H1 (cell line): ENCODE measurements at regions not wholly inside any gene's neighbourhood (a gene's known extent, or its start where the extent isn't known, plus 50 kb on each side); places are given as distances from the start of the nearest gene placed in this dataset.

Experiments used
- CTCF ChIA-PET: fragments of 300-600 bp; sonication (Branson Sonifier 250); formaldehyde crosslinking; loops from one replicate; lab custom pipeline; 2021; ENCODE audit not compliant: partially characterized antibody; lab: Charles Lee
- POLR2A ChIA-PET: fragments of 300-600 bp; sonication (Branson Sonifier 250); formaldehyde crosslinking; loops from one replicate; lab custom pipeline; 2021; ENCODE audit warnings: inconsistent platforms; ENCODE audit not compliant: partially characterized antibody; lab: Charles Lee
- DNase-seq, 2 experiments: peaks; one replicate each; pipeline versions ENCODE4 v3.0.0 to v3.0.0-alpha.2; 2010 to 2022; ENCODE audit warnings: low spot score in 2 of 2, low read depth in 1 of 2, mixed read lengths in 1 of 2
- FAIRE-seq: peaks from 2 replicates; lab custom pipeline; 2011; peaks lifted over from hg19 to GRCh38; lab: Jason Lieb, UNC
- H2AFZ ChIP-seq: 2 replicates; pipeline ENCODE4 v1.8.1; 2012; ENCODE audit warnings: low read length, inconsistent platforms
- H2AK5ac ChIP-seq: 2 replicates; pipeline ENCODE4 v1.6.1; 2013; ENCODE audit warnings: low read depth, low read length
- H2BK120ac ChIP-seq: replicated peaks from 2 replicates; pipeline ENCODE3; 2013; ENCODE audit warnings: low read depth, low read length, inconsistent platforms
- H2BK12ac ChIP-seq: 2 replicates; pipeline ENCODE4 v1.6.1; 2013; ENCODE audit warnings: low read depth, low read length
- H2BK15ac ChIP-seq: 2 replicates; pipeline ENCODE4 v1.6.1; 2013; ENCODE audit warnings: low read length
- H2BK20ac ChIP-seq: 2 replicates; pipeline ENCODE4 v1.6.1; 2013; ENCODE audit warnings: low read length
- H2BK5ac ChIP-seq: 2 replicates; pipeline ENCODE4 v1.6.1; 2013; ENCODE audit warnings: low read depth, low read length
- H3K14ac ChIP-seq: 2 replicates; pipeline ENCODE4 v1.6.1; 2013; ENCODE audit warnings: inconsistent platforms; ENCODE audit not compliant: insufficient read length
- H3K18ac ChIP-seq: 2 replicates; pipeline ENCODE4 v1.6.1; 2013; ENCODE audit warnings: low read length; ENCODE audit errors: extremely low read depth
- H3K23ac ChIP-seq: 2 replicates; pipeline ENCODE4 v1.6.1; 2013; ENCODE audit warnings: inconsistent platforms; ENCODE audit not compliant: insufficient read length
- H3K23me2 ChIP-seq: 2 replicates; pipeline ENCODE4 v1.6.1; 2013; ENCODE audit warnings: low read depth, low read length
- H3K27ac ChIP-seq: 2 replicates; pipeline ENCODE4 v1.6.1; 2011; ENCODE audit warnings: low read depth, low read length, inconsistent platforms
- H3K27me3 ChIP-seq, 4 experiments: replicated peaks in 1 of 4; 1 replicate in 1 of 4; 2 replicates in 3 of 4; pipeline versions ENCODE4 v1.6.1 to v1.8.1; 2011 to 2013; ENCODE audit warnings: low read length in 3 of 4, mild to moderate bottlenecking in 3 of 4, inconsistent platforms in 2 of 4, mixed read lengths in 2 of 4, moderate library complexity in 1 of 4; ENCODE audit not compliant: control insufficient read depth in 3 of 4, insufficient read depth in 3 of 4; ENCODE audit errors: extremely low read depth in 1 of 4
- H3K36me3 ChIP-seq, 4 experiments: 2 replicates each; pipeline versions ENCODE4 v1.6.1 to v1.8.1; 2011 to 2013; ENCODE audit warnings: mild to moderate bottlenecking in 4 of 4, low read length in 3 of 4, moderate library complexity in 2 of 4, control low read depth in 1 of 4, inconsistent platforms in 1 of 4; ENCODE audit not compliant: insufficient read depth in 4 of 4, control insufficient read depth in 2 of 4
- H3K4ac ChIP-seq: replicated peaks from 2 replicates; pipeline ENCODE3; 2013; ENCODE audit warnings: low read length, low read depth, mixed read lengths, inconsistent platforms; ENCODE audit not compliant: insufficient read length
- H3K4me1 ChIP-seq, 4 experiments: replicated peaks in 1 of 4; 1 replicate in 1 of 4; 2 replicates in 3 of 4; pipeline versions ENCODE4 v1.6.1 to v1.8.1; 2011 to 2013; ENCODE audit warnings: low read length in 3 of 4, inconsistent platforms in 2 of 4, mixed read lengths in 1 of 4; ENCODE audit not compliant: insufficient read depth in 4 of 4, control insufficient read depth in 3 of 4
- H3K4me2 ChIP-seq, 2 experiments: 2 replicates each; pipeline versions ENCODE4 v1.6.1 to v1.8.1; 2011 to 2013; ENCODE audit warnings: low read depth in 2 of 2, low read length in 2 of 2, control low read depth in 1 of 2, inconsistent platforms in 1 of 2, mild to moderate bottlenecking in 1 of 2; ENCODE audit not compliant: insufficient read depth in 1 of 2
- H3K4me3 ChIP-seq, 4 experiments: fragments of 200-600, 300-600 bp in 1 of 4; sonication (generic), shearing (Covaris generic), sonication (Bioruptor Twin) in 1 of 4; 2 replicates each; pipeline versions ENCODE4 v1.5.1 to v1.8.1; 2011 to 2016; ENCODE audit warnings: low read length in 4 of 4, low read depth in 3 of 4, control low read depth in 2 of 4, inconsistent platforms in 2 of 4, mild to moderate bottlenecking in 2 of 4, mixed read lengths in 1 of 4, moderate library complexity in 1 of 4; ENCODE audit not compliant: insufficient read depth in 2 of 4; ENCODE audit errors: extremely low read depth in 1 of 4
- H3K56ac ChIP-seq: replicated peaks from 2 replicates; pipeline ENCODE3; 2013; ENCODE audit warnings: low read depth, mild to moderate bottlenecking, mixed read lengths, low read length, inconsistent platforms; ENCODE audit not compliant: insufficient read length
- H3K79me1 ChIP-seq: 2 replicates; pipeline ENCODE4 v1.6.1; 2013; ENCODE audit warnings: low read depth, low read length, control low read depth
- H3K79me2 ChIP-seq, 2 experiments: 2 replicates each; pipeline versions ENCODE4 v1.6.1 to v1.8.1; 2012 to 2013; ENCODE audit warnings: low read length in 2 of 2, mild to moderate bottlenecking in 2 of 2, inconsistent platforms in 1 of 2; ENCODE audit not compliant: insufficient read depth in 2 of 2, control insufficient read depth in 1 of 2
- H3K9ac ChIP-seq, 4 experiments: replicated peaks in 1 of 4; 1 replicate in 1 of 4; 2 replicates in 3 of 4; pipeline versions ENCODE4 v1.6.1 to v1.8.1; 2011 to 2013; ENCODE audit warnings: low read depth in 3 of 4, low read length in 3 of 4, control low read depth in 2 of 4, mild to moderate bottlenecking in 2 of 4, moderate library complexity in 2 of 4, inconsistent platforms in 1 of 4; ENCODE audit errors: extremely low read depth in 1 of 4
- H3K9me3 ChIP-seq, 2 experiments: 2 replicates each; pipeline versions ENCODE4 v1.6.1 to v1.8.1; 2012 to 2013; ENCODE audit warnings: mild to moderate bottlenecking in 2 of 2, moderate library complexity in 2 of 2, control low read depth in 1 of 2, inconsistent platforms in 1 of 2, low read depth in 1 of 2, low read length in 1 of 2, mixed read lengths in 1 of 2; ENCODE audit not compliant: insufficient read depth in 2 of 2
- H4K20me1 ChIP-seq, 2 experiments: replicated peaks in 1 of 2; 2 replicates each; pipeline versions ENCODE3 to v1.8.1; 2011 to 2013; ENCODE audit warnings: inconsistent platforms in 2 of 2, low read length in 2 of 2, mild to moderate bottlenecking in 1 of 2; ENCODE audit not compliant: insufficient read depth in 2 of 2, control insufficient read depth in 1 of 2
- H4K5ac ChIP-seq: 2 replicates; pipeline ENCODE4 v1.6.1; 2013; ENCODE audit warnings: low read length, low read depth, mixed read lengths, inconsistent platforms; ENCODE audit not compliant: insufficient read length
- H4K8ac ChIP-seq: 2 replicates; pipeline ENCODE4 v1.8.0; 2013; ENCODE audit warnings: mild to moderate bottlenecking, moderate library complexity, low read length, inconsistent platforms; ENCODE audit not compliant: insufficient read depth; ENCODE audit errors: extremely low read depth
- H4K91ac ChIP-seq: replicated peaks from 2 replicates; pipeline ENCODE3; 2013; ENCODE audit warnings: low read length, mixed read lengths, inconsistent platforms; ENCODE audit not compliant: insufficient read length
- BCL11A ChIP-seq, 2 experiments: IDR thresholded peaks; one replicate each; pipeline ENCODE4 v1.6.1; 2011; ENCODE audit warnings: low read depth in 2 of 2, low read length in 2 of 2, mild to moderate bottlenecking in 2 of 2
- GTF2F1 ChIP-seq: IDR thresholded peaks from 2 replicates; pipeline ENCODE4 v1.6.1; 2012; ENCODE audit warnings: low read depth, low read length, improper control_type of control experiment, borderline replicate concordance
- KDM1A ChIP-seq: fragments of 200-600, 300-600 bp; sonication (generic); IDR thresholded peaks from 2 replicates; pipeline ENCODE4 v1.7.1; 2016; ENCODE audit warnings: mild to moderate bottlenecking, low read length, borderline replicate concordance
- KDM4A ChIP-seq: IDR thresholded peaks from one replicate; pipeline ENCODE4 v1.7.1; 2012; ENCODE audit warnings: low read depth, mild to moderate bottlenecking, moderate library complexity, low read length, inconsistent platforms; ENCODE audit not compliant: severe bottlenecking
- NANOG ChIP-seq: IDR thresholded peaks from 2 replicates; pipeline ENCODE4 v1.6.1; 2011; ENCODE audit warnings: low read length, low read depth, mild to moderate bottlenecking, inconsistent platforms; ENCODE audit not compliant: insufficient read depth, poor library complexity, severe bottlenecking
- POLR2AphosphoS5 ChIP-seq: IDR thresholded peaks from 2 replicates; pipeline ENCODE4 v1.6.1; 2011; ENCODE audit warnings: low read depth, low read length
- POU5F1 ChIP-seq: IDR thresholded peaks from 2 replicates; pipeline ENCODE4 v1.6.1; 2011; ENCODE audit warnings: low read depth, mild to moderate bottlenecking, low read length, moderate library complexity
- RFX5 ChIP-seq: IDR thresholded peaks from 2 replicates; pipeline ENCODE4 v1.6.1; 2011; ENCODE audit warnings: low read depth, low read length, improper control_type of control experiment, borderline replicate concordance
- SAP30 ChIP-seq: fragments of 300-600 bp; sonication (generic); IDR thresholded peaks from 2 replicates; pipeline ENCODE4 v1.7.1; 2012; ENCODE audit warnings: low read length, moderate library complexity, mild to moderate bottlenecking, inconsistent platforms; ENCODE audit not compliant: insufficient read depth, insufficient replicate concordance
- SRF ChIP-seq: IDR thresholded peaks from 2 replicates; pipeline ENCODE4 v1.6.1; 2011; ENCODE audit warnings: mild to moderate bottlenecking, low read depth, low read length, moderate library complexity
- TAF1 ChIP-seq: IDR thresholded peaks from 2 replicates; pipeline ENCODE4 v1.6.1; 2011; ENCODE audit warnings: mild to moderate bottlenecking, low read depth, low read length
- YY1 ChIP-seq: IDR thresholded peaks from 2 replicates; pipeline ENCODE4 v1.6.1; 2011; ENCODE audit warnings: low read depth, mild to moderate bottlenecking, low read length
- WGBS, 2 experiments: shearing (Covaris generic) in 1 of 2; methylation state at CpG; one replicate each; pipeline versions ENCODE4 v1.1.6 to v1.1.7; 2013 to 2015; ENCODE audit warnings: low lambda C conversion rate in 2 of 2, mixed read lengths in 2 of 2, inconsistent platforms in 1 of 2, low coverage in 1 of 2, missing lambda C conversion rate in 1 of 2; ENCODE audit not compliant: insufficient replicate concordance in 2 of 2, insufficient coverage in 1 of 2, insufficient read length in 1 of 2; ENCODE audit errors: extremely low coverage in 1 of 2, missing lambda C conversion rate in 1 of 2; 5-methylcytosine and 5-hydroxymethylcytosine counted together
- TF ChIP-seq, protein P1 (sequence below): IDR thresholded peaks from 2 replicates; pipeline ENCODE4 v1.6.1; 2012; ENCODE audit warnings: low read length, inconsistent platforms

DNA sequence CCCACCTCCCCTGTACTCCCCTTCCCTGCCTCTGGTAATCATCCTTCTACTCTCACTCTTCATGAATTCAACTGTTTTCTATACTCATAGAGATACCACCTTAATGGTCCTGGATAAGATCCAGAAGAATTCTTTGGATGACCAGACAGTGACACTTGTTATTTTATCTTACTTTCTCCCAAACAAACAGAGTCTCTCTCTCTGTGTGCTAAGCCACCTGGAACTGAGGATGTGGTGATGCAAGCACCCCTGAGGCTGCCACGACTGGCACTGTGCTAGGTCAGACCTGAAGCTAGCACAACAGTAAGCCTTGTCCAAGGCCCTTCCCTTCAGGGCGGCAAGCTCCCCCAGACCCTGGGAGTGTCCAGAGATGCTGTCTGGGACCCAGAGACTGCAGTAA lies 250.2 kb downstream of the C12orf50 start:
- Histone ChIP-seq H2BK120ac (no peak overlapping the region), H3K9me3 (no peaks in the 10 kb centered on the region), H3K36me3 (no peaks in the 10 kb centered on the region), H3K4me3 (no peak overlapping the region), H3K4ac (no peak overlapping the region), H2BK12ac (no peak overlapping the region), H3K4me2 (no peak overlapping the region), H3K4me1 (no peaks in the 10 kb centered on the region), H2AFZ (no peak overlapping the region), H2AK5ac (no peak overlapping the region), H3K27me3 (no peaks in the 10 kb centered on the region), H3K79me2 (no peaks in the 10 kb centered on the region), H4K5ac (no peak overlapping the region), H2BK20ac (no peak overlapping the region), H4K20me1 (no peaks in the 10 kb centered on the region), H3K23me2 (no peaks in the 10 kb centered on the region), H3K56ac (no peak overlapping the region), H3K14ac (no peak overlapping the region), H2BK5ac (no peak overlapping the region), H4K8ac (no peak overlapping the region), H3K18ac (no peak overlapping the region), H4K91ac (no peak overlapping the region), H2BK15ac (no peak overlapping the region), H3K27ac (no peak overlapping the region), H3K9ac (no peak overlapping the region), H3K23ac (no peak overlapping the region), H3K79me1 (no peaks in the 10 kb centered on the region)
- 85% methylated on average over 2 of the region's 2 CpGs; no CpG with 5 or more reads in 1 of the 2 experiments for WGBS, 2 experiments
- no peak for DNase-seq
- FAIRE-seq, result no peak
- POLR2A ChIA-PET, result no interaction called here
- CTCF ChIA-PET, result no interaction called here
- TF ChIP-seq KDM1A (no peak), RFX5 (no peak), TAF1 (no peak), POU5F1 (no peak), GTF2F1 (no peak), SRF (no peak), POLR2AphosphoS5 (no peak), YY1 (no peak), SAP30 (no peak), KDM4A (no peak), NANOG (no peak), BCL11A (IDR thresholded peaks at IDR 0.05; ENCODE audit: low read depth in 2 of 2, low read length in 2 of 2) (no peak)
- TF ChIP-seq, protein P1, sequence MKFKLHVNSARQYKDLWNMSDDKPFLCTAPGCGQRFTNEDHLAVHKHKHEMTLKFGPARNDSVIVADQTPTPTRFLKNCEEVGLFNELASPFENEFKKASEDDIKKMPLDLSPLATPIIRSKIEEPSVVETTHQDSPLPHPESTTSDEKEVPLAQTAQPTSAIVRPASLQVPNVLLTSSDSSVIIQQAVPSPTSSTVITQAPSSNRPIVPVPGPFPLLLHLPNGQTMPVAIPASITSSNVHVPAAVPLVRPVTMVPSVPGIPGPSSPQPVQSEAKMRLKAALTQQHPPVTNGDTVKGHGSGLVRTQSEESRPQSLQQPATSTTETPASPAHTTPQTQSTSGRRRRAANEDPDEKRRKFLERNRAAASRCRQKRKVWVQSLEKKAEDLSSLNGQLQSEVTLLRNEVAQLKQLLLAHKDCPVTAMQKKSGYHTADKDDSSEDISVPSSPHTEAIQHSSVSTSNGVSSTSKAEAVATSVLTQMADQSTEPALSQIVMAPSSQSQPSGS, result no peak
